GM18508 (cell line): ENCODE measurements at regions not wholly inside any gene's neighbourhood (a gene's known extent, or its start where the extent isn't known, plus 50 kb on each side); places are given as distances from the start of the nearest gene placed in this dataset.

ENCODE experiments used
- ATAC-seq: cut with Tn5 transposase; IDR thresholded peaks from one replicate; pipeline ENCODE4 v1.9.1; 2021; ENCODE audit warnings: moderate number of reproducible peaks; ENCODE audit not compliant: insufficient read depth, unreplicated experiment

DNA sequence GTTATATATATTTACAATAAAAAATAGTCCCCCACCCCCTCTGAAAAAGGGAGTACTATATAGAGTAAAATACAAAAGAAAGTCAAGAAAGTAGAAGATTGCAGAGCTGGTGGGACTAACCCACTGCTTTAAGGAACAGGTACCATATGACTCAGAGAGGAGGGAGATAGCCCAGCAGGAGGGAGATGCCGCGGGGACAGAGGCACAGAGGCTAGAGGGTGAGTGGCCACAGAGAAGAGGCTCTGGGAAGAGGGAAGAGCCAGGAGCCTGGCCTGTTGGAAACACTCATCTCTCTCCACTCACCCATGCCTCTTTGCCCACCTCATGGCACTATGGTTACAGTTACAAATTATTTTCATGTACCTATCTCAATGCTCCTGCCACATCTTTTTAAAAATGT is 53.6 kb upstream of the LYVE1 start:
- no peak for ATAC-seq

DNA sequence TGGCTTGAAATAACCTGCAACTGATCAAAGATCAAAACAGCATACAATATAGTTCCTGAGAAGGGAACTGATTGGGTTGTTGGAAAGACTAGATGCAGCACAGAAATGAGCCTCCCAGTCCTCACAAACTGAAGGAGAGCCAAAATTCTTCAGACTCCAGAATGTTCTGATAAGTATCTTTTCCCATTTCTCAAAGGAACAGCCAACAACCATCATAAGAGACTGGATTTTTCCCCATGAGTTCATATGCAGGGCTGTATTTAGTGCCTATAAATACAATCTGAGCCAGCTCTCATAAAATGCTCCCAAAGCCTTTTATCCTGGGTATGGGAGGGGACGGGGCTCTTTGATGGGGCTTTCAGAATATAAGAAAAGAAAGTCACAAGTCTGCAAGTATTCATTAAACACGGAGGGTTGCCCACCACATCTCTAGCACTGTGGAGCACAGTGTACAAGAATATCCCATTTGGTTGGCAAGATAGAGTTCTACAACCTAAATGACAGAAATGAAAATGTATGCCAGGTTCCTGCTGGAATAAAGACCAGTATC is 50.7 kb upstream of the LYVE1 start:
- no peak for ATAC-seq

DNA sequence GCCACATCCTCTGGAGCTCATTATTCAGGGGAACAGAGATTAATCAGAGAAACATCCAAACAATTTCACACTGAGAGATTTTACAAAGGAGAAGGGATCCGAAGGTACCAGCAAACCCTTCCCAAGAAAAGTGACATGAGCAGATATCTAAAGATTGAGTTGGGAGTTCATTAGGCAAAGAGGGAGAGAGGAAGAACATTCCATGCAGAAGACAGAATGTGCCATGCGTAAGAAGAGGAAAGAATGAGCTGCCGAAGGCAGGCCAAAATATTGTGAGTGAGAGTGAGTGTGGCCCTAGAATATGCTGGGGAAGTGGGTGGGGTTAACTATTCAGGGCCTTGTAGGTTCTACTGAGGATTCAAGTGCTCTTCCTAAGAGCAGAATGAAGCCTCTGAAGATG is 50.0 kb upstream of the LYVE1 start:
- ATAC-seq = no peak
